ENCODE measurements at regions not wholly inside any gene's neighbourhood (a gene's known extent, or its start where the extent isn't known, plus 50 kb on each side); places are given as distances from the start of the nearest gene placed in this dataset.
"Not testable (repeated sequence)": the region's sequence is repeated elsewhere in the genome, so short reads cannot be mapped to it uniquely, and the experiment has no call there.

DNA sequence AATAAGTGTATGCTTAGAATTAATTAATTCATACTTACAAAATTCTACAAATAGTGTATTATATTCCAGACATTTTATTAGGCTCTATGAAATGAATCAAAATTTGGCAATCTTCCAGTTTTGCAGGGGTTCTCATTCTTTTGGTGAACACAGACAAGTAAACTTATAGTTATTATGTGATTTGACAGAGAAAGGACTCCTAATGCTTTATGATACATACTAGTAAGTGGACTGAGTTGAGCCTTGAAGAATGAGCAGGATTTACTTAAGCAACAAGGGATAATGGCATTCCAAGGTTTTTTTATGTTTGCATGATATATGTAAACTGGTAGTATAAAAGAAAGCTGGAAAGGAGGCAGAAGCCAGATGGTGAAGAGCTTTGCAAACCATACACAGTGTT, 145.7 kb upstream of the FERD3L start:
- DNase-seq: no peak

DNA sequence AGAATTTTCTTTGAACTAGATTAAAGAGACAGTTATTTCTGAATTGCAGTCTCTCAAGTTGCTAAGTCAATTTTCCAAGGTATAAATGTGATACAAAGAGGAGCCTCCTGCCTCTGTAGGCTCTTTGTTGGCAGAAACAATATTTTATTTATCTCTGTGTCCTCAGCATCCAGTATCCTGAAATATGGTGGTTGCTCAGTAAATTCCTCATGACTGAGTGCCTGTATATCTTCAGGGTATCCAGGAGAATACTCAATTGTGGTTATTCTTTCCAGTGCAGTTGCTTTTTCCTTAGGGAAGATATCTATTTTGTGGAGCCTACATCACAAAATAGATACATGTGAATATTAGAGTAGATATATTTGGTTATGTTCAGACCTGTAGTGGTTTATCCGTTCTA, 144.8 kb upstream of the FERD3L start:
- DNase-seq: no peak

DNA sequence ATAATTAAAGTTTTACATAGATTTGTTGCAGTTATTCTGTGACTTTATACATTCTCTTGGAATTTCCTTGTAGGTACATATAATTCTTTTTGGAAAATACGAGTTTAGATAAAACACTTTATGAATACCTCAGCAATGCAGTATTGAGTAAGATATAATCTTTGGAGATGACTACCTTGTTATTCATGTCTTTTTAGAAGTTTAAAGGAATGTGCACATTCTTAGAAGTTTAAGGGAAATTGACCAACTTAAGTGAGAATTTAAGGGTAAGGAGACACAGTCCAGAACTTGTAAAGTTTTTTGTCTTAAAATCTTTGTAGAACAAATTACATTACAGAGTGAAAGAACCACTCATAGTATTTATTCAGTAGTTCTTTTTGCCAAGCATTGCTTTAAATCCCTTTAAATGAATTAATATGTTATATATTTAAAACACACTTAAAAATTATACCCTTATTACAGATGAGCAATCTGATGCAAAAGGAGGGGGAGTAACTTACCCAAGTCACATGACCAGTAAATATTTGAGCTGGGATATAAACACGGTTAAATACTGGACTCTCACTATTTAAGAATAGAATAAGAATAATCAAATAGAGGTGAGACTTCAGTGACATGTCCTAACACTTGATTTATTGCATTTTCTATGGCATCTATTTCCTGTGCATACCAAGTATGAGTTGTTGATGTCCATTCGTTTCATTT, 139.5 kb upstream of the FERD3L start:
- DNase-seq: no peak

DNA sequence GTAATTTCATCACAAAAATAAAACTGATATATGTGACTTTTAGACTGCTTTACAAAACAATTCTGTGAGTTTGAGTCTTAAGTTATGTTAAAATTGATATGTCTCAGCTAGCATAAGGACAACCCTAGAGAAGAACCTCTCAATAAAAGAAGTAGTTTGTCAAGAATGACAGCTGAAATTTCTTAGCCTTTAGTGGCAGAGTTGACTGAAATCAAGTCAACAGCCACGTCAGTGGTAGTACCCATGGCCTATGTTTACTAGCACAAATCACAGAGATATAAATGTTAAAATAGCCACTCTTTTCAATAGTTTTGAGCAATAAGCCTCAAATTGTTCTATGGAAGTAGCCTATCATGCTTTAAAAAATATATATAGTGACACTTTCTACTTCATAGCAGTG, 138.9 kb upstream of the FERD3L start:
- DNase-seq: no peak

DNA sequence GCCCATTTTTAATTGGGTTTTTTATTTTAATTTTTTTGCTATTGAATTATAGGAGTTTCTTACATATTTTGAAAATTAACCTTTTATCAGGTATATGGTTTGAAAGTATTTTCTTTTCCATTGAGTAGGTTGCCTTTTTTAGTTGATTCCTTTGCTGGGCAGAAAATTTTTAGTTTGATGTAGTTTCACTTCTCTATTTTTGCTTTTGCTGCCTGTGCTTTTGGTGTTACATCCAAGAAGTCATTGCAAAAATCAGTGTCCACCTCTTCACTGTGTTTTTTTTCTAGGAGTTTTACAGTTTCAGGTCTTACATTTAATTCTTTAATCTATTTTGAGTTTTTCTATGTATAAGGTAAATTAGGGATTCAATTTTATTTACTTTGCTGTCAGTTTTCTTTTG, 129.8 kb upstream of the FERD3L start:
- no peak for DNase-seq

DNA sequence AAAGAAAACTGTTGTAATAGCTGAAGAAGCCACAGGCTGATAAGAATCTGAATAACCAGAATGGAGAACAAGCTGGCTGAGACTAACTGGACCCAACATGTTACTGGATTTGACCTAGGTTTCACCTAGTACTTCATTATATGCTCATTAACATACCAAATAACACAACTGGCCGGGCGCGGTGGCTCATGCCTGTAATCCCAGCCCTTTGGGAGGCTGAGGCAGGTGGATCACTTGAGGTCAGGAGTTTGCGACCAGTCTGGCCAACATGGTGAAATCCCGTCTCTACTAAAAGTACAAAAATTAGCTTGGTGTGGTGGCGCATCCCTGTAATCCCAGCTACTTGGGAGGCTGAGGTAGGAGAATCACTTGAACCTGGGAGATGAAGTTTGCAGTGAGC, 127.1 kb upstream of the FERD3L start:
- DNase-seq: not testable (repeated sequence)

DNA sequence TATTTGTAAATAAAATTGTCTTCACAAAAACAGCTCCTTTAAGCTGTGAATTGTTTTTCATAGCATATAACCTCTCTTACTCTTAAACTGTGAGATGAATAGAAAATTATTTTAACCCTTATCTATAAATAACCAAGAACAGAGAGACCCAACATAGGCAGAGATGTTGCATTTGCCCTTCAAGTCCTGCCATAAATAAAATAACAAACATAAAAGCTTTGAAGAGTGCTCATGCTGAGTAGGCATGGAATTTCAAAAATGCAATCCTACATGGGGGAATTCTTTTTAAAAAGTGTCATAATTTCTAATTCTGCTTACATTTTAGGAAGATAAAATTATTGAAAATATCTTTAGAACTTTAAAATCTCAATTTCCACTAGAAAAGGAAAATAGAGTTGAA, 124.1 kb upstream of the FERD3L start:
- no peak for DNase-seq

DNA sequence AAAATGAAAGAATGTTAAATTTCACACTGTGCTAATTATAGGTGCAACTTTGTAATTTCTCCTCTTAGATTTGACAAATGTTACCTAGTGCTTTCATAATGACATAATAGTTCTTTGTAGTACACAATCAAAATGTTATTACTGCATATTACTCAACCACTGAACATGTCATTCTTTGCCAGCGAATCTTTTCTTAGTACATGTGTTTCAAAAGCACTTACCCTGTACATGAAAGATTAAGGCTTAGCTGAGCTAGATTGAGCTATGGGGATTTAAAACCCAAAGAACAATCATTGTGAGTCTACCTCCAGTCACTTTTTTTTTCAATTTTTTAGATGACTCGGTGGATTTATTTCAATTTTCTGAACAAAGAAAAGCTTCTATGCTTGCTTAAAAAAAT, 123.5 kb upstream of the FERD3L start:
- no peak for DNase-seq

DNA sequence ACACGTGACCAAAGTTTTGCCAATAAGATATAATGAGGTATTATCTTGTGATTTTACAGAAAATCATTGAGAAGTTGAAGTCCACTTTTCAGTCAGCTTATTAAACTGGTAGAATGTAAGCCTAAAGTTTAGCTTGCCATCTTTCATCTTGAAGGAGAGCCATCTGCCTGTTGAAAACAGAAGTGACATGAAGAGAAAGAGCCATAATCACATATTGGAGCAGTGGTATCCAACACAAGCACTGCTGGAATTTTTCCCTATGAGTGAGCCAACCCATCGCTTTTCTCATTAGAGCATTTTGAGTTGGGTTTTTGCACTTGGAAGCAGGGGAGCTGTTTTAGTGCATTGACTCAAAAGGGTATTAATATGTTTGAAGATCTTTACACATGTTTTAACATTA, 117.6 kb upstream of the FERD3L start:
- no peak for DNase-seq

DNA sequence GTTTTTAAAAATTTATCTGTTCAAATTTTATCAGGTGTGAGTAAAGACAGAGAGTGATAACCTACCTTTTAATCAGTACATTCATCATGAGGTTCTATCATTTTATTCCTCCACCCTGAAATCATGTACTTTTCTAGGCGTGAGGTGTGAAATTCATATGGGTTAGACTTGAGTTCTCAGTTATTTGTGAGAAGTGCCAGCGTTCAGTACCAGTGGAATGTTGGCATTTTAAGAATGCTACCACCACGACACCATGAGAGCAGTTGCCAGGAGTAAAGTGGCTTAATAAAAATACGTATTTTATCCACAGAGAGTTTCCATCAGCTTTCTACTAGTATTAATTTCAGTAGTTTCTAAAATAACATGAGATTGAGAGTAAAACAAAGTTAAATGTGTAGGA, 104.1 kb upstream of the FERD3L start:
- DNase-seq: no peak

DNA sequence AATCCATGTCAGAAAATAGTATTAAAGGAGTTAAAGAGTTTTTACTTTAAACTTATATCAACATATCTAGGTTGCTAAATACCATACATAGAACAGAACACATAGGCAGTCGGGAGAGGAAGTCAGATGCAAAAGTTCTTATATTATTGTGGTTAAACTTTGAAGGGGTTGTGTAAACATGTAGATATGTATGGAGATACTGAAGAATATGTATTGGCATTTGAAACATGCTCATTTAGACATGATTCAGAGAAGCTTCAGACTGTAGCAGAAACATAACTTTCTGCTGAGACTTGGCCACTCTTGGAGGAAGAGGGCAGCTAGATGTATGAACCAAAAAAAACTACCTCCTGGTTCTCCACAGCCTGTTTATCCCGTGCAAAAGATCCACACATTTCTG, 103.5 kb upstream of the FERD3L start:
- DNase-seq: no peak

DNA sequence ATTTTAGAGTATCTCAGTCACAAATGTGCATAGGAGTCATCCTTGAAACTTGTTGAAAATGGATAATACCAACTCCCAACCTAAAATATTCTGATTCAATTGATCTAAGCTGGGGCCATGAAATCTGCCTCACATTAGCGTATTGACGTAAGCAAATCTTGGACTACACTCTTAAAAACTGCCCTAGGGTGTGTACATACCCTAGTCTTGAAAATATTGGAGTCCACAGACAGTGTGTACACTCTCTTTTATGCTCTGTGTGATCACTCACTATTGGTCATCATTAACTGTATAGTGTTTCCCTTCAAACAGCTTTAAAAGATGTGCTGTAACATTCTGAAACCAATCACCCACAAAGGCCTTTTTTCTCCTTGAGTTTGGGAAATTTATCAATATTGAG, 102.9 kb upstream of the FERD3L start:
- no peak for DNase-seq

DNA sequence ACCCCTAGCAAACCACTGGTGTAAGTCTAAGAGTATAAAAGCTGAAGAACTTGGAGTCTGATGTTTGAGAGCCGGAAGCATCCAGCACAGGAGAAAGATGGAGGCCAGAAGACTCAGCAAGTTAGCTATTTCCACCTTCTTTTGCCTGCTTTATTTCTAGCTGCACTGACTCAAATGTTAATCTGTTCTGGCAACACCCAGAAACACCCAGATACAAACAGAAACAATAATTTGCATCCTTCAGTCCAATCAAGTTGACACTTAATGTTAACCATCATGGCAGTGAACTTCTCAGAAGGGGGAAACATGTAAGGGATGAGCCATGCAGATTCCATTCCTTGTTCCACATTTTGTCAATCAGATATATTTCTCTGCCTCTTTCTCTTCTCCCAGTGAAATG, 101.8 kb upstream of the FERD3L start:
- no peak for DNase-seq

DNA sequence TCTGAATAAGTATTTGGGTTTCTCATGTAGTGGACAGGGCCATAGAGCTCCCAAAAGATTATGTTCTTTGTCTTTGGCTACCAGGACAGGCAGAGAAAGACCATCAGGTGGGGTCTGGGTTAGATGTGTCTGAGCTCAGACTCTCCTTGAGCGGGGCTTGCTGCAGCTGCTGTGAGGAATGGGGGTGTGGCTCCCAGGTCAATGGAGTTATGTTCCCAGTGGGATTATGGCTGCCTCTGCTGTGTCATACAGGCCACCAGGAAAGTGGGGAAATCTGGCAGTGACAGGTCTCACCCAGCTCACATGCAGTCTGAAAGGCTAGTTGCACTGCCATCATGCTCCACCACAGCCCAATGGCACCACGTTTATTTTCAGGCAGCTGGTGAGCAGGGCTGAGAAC, 97.0 kb upstream of the FERD3L start:
- no peak for DNase-seq

DNA sequence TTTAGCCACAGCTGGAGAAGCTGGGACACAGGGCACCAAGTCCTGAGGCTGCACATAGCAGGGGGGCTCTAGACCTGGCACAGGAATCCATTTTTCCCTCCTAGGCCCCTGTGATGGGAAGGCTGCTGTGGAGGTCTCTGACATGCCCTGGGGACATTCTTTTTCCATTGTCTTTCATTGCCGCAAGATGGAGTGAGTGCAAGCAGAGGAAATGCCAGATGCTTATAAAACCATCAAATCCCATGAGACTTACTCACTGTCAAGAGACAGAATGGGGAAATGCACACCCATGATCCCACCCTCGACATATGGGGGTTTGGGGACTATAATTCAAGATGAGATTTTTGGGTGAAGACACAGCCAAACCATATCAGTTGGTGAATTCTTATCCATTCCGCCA, 94.7 kb upstream of the FERD3L start:
- no peak for DNase-seq

DNA sequence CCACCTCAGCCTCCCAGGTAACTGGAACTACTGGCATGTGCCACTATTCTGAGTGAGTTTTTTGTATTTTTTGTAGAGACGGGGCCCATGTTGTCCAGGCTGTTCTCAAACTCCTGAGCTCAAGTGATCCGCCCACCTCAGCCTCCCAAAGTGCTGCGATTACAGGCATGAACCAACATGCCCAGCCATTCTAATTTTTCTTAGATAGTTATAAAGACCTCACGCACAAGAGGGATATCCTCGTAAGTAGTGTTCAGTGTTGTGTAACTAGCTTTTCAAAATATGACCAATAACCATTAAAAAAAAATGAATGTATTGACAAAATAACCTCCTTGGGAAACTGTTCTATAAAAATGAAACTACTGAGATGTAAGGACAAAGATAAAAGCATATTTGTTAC, 90.5 kb upstream of the FERD3L start:
- DNase-seq: no peak

DNA sequence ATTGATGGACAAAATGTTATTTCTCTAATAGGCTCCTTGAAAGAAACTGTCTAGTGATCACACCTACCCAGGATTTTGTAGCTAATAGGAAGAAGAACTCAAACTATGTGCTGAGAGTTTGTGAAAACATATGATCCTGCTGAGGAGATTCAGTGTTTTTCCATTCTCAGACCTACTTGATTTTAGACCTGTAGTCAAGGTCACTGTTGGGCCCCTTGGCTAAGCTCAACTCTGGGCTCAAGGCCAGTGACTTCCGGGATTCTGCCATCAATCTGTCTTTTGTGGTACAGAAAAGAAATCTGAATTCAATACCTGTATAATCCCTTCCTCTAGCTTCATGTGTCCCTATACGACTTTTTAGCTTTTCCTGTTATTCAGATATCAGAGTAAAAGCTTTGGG, 79.7 kb upstream of the FERD3L start:
- no peak for DNase-seq

DNA sequence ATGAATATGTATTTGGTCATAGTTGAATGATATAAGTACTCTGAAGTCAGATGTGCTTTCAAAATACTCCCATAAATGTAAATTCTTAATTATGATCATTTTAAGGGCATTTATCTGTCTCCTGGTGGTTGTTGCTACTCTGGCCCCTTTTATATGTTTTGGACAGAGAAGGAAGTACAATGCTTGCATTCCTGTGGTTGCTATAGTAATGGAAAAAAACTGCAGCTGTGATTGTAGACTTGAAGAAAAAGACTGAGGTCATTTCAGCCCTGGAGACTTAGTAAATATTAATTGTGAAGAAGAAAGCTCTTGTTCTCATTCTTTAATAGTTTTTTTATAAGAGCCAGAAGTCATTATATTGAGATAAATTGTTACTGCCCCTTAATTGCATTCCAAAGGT, 70.2 kb upstream of the FERD3L start:
- DNase-seq: no peak

DNA sequence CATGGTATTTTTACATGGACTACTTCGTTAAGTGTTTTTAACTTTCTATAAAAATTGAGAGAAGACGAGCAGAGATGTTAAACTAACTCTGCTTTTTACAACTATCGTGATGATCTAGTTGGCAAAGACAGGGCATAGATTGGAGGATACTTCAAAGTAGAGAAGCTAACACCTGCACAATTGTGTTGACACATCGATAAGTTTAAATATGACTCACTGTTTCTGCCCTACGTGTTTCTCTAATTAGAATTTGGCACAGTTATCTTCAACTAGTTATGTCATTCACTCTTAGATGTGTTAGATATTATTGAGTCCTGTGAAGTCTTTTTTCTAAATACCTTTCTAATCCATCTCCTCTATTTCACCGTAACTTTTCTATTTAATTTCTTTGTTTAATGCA, 68.5 kb upstream of the FERD3L start:
- DNase-seq: no peak

DNA sequence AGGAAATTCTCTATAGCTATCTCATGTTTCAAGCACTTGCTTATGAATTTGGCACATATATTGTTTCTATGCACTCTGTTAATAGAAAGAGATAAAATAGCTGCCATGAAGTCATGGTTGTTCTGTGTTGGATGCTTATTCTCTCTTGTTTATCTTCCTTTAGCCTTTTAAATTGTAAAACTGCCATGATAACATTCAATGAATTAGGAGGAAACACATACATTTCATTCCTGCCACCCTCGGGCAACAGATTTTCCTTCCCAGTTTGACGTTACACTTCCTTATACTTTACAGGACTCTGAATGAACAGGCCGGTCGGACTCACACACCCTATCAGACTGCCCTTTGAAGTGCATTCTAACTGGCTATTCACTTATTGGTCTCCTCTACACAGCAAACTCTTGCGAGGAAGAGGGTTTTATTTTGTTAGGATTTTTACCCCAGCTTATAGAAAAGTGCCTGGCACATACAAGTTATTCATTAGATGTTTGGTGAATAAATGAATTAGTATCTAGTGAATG, 65.7 kb upstream of the FERD3L start:
- DNase-seq: no peak

DNA sequence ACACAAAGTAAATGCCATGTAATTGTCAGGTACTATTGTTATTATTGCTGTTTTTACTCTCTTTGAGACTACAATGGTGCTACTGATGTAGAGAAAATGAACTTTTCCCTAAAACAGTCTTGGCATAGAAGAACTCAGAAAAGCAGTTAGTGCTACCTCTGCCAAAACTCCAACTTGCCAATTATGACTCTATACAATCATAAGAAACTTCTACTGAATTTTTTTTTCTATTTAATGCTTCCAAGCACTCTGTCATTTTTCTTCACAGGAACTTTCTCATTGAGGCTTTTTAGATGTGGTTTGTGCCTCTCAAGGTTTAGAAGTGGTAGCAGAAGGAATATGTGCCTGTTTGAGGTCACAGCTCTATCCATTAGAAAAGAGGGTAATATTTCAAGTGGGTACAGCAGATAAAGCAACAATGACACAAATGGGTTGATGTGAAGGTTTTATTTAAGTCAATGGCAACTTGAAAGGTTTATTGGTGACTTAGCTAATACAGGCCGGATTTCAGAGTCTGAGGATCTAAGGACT, 64.0 kb upstream of the FERD3L start:
- DNase-seq: no peak

DNA sequence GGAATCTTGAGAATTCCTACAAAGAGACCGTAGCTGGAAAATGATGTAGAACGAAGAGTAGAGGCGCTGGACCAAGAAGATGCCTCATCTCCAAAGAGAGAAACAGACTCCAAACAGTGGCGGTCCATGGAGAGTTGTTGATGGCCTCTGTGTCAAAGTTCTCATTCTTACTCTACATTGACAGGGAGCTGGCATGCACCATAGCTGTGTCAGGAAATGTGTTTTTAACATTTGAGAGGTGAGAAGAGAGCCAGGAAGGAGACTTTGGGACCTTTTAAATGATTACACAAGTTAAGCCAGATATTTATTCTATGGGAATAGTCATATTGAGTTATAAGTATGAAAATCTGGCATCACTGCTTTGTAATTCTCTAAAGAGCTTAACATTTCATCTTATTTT, 61.5 kb upstream of the FERD3L start:
- no peak for DNase-seq

DNA sequence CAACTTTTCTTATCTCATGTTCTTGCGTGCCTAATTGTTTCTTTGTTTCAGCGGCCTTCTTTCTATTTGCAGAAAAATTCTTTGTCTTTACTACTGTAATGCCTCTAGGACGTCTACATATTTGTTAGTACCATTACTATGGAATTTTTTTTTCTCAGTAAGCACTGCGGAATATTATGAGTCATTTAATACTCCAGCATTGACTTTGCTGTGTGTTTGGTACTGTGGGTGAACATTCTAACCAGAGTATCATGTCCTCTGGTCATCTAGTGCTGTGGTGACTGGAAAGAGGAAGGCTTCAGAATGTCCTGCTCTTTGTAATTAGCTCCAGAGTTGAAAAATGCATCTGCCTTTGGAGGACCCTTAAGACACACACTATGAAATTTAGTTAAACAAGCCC, 58.5 kb upstream of the FERD3L start:
- DNase-seq: no peak

DNA sequence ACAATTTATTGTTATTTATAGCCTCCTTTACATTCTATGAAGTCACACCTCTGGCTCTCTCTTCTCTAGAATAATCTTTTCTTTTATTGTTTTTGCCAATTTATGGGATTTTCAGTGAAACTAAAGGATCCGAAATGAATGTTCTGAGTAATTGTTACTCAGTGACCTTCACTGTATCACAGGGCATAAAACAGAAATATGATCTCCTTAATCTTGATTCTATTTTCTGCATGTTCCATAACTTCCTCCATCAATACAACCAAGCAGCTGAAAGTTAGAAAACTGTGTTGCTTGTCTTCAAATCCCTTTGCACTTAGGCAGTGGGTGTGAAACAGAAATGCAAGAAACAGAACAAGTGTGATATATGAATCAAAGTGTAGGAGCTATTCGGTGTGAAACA, 57.4 kb upstream of the FERD3L start:
- no peak for DNase-seq

Measured in GOT3 (cell line).